Activated T-cell treated with anti-CD3 and anti-CD28 coated beads, Interleukin-2, amount 50 U/mL, for 72 hours (primary cell): ENCODE measurements at regions not wholly inside any gene's neighbourhood (a gene's known extent, or its start where the extent isn't known, plus 50 kb on each side); places are given as distances from the start of the nearest gene placed in this dataset.

Experiments used
- ATAC-seq, 2 donors: fragments of 150-1000 bp; cut with Tn5 transposase; replicated peaks in 1 of 2; 2 replicates each; pipeline ENCODE4 v1.10.0; 2021; ENCODE audit warnings: moderate library complexity in 2 of 2, mild to moderate bottlenecking in 1 of 2
- DNase-seq, 2 donors: peaks; one replicate each; pipeline ENCODE4 v3.0.0; 2021 to 2022; ENCODE audit warnings: mixed read lengths in 1 of 2
- H3K27ac Mint-ChIP-seq: one replicate; pipeline ENCODE4 v1.8.0; 2022; ENCODE audit warnings: mild to moderate bottlenecking, moderate library complexity, mixed read lengths
- H3K27me3 Mint-ChIP-seq: one replicate; pipeline ENCODE4 v1.8.0; 2022; ENCODE audit warnings: low read depth, mixed read lengths
- H3K36me3 Mint-ChIP-seq, 2 donors: one replicate each; pipeline ENCODE4 v1.8.0; 2022; ENCODE audit warnings: mixed read lengths in 2 of 2, mild to moderate bottlenecking in 1 of 2; ENCODE audit not compliant: insufficient read depth in 2 of 2
- H3K4me1 Mint-ChIP-seq: one replicate; pipeline ENCODE4 v1.8.0; 2022; ENCODE audit warnings: low read depth, mixed read lengths
- H3K4me3 Mint-ChIP-seq, 2 donors: one replicate each; pipeline ENCODE4 v1.8.0; 2022; ENCODE audit warnings: mild to moderate bottlenecking in 2 of 2, mixed read lengths in 2 of 2, moderate library complexity in 2 of 2
- H3K9me3 Mint-ChIP-seq, 2 donors: one replicate each; pipeline ENCODE4 v1.8.0; 2022; ENCODE audit warnings: mixed read lengths in 2 of 2

DNA sequence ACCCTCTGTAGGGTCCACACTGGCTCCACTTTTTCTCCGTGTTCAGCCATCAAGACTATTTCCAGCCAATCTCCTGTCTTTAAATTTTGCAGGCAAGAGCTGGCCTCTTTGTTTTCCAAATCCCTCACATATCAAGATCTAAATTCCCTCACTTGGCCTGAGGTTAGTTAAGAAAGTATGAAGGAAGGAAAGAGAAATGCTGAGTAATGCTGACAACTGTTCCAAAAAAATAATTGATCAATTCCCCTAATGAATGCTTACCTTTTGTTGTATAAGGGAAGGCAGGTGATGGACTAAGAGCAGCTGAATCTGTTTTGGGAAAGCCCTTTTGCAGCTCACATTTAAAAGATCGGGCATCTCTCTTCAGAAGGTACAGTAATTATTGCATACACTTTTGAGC lies 105.1 kb upstream of the KCNJ16 start:
- H3K9me3 Mint-ChIP-seq, result peaks cover 4 to 6% of the 10 kb centered on the region in 2 donors
- no peak overlapping the region for H3K4me3 Mint-ChIP-seq
- H3K27ac Mint-ChIP-seq, result no peak overlapping the region
- no peaks in the 10 kb centered on the region for H3K27me3 Mint-ChIP-seq
- ATAC-seq, result no peak
- no peaks in the 10 kb centered on the region for H3K36me3 Mint-ChIP-seq
- H3K4me1 Mint-ChIP-seq, result no peaks in the 10 kb centered on the region
- DNase-seq, result no peak

DNA sequence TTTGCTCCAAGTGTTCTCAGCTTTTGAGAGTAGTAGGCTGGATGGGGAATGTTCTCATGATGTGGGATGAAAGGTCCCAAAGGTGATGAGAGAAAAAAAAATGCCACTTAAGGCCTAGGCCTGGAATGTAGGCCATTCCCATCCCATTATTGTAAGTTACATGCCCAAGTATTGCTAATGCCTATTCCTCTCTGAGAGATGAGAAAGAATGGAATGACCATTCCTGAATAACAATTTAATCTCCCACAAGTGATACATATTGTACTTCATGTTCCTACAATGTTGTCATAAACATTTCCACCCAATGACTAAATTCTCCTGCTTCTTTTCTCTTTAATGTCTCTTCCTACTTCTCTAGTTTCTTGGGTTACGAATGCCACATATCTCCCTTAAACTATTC lies 102.8 kb upstream of the KCNJ16 start:
- ATAC-seq (no peak), DNase-seq (no peak)
- Mint-ChIP-seq H3K4me1 (no peaks in the 10 kb centered on the region), H3K36me3 (no peaks in the 10 kb centered on the region), H3K4me3 (no peak overlapping the region), H3K27me3 (no peaks in the 10 kb centered on the region), H3K27ac (no peak overlapping the region), H3K9me3 (peaks cover 4 to 6% of the 10 kb centered on the region in 2 donors)

DNA sequence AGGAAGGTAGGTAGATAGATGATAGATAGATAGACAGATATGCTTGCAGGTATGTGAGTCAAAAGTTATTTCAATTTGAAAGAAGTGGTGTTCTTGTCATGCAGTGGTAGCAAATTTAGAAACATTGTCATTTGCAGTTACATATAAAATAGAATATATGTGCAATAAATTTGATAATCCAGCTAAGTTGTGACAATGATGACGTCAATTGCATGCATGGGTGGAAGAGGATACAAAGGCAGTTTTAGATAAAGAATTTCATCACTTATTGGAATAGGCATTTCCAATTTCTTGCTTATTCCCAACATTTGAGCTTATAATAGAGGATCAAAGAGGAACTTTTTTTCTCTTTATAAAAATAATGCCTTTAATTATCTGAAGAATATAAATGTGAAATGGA lies 99.2 kb upstream of the KCNJ16 start:
- Mint-ChIP-seq H3K36me3 (no peaks in the 10 kb centered on the region), H3K27me3 (no peaks in the 10 kb centered on the region), H3K27ac (no peak overlapping the region), H3K4me3 (no peak overlapping the region), H3K4me1 (no peaks in the 10 kb centered on the region), H3K9me3 (peaks cover 4 to 6% of the 10 kb centered on the region in 2 donors)
- no peak for ATAC-seq
- DNase-seq, result no peak

DNA sequence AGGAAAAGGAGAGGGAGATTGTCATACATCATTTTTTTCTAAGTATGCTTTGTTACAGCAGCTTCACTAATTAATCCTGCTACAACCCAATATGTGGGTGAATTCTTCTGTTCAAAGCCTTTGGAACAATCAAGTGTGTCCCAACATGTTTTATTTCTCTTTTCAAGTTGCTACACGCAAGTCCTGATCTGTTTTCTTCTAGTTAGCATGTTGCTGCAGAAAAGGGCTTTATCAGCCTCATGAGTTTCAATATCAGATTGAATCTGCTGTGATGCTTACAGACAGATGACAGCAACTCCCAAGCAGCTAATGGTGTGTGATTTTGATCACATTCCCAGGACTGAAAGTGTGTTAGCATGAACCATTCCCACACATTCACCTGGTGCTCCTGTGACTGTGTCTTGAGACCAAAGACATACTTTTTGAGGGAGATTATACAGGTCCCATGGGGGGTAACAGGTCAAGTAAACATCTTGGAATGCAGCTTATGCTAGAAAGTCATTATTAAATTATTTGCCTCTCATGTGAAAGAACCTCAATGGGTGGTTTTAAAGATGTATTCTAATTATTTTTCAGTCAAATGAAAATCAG lies 96.9 kb upstream of the KCNJ16 start:
- DNase-seq (no peak), ATAC-seq (no peak)
- Mint-ChIP-seq H3K4me3 (no peak overlapping the region), H3K4me1 (no peaks in the 10 kb centered on the region), H3K36me3 (no peaks in the 10 kb centered on the region), H3K27ac (no peak overlapping the region), H3K27me3 (no peaks in the 10 kb centered on the region), H3K9me3 (peaks cover 3% of the 10 kb centered on the region in 2 donors)

DNA sequence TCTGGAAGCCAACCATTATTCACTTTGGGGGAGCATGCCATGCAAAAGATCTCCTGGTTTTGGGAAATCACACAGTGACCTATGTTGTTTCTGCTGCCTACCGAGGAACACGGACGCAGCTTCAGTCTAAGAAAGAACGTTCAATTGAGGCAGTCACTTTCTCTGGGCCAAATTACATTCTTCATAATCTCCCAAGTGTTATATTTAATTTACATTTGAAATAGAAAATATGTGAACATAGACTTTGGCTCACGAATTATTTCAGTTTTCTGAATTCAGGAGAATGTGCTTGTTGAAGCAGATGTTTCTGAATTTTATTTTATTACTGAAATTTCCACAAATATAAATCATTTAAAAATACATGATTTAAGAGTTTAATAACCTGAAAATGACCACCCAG lies 93.6 kb upstream of the KCNJ16 start:
- Mint-ChIP-seq H3K9me3 (peaks cover 0 to 2% of the 10 kb centered on the region in 2 donors), H3K36me3 (no peaks in the 10 kb centered on the region), H3K27ac (no peak overlapping the region), H3K4me3 (no peak overlapping the region), H3K27me3 (no peaks in the 10 kb centered on the region), H3K4me1 (no peaks in the 10 kb centered on the region)
- no peak for ATAC-seq
- no peak for DNase-seq

DNA sequence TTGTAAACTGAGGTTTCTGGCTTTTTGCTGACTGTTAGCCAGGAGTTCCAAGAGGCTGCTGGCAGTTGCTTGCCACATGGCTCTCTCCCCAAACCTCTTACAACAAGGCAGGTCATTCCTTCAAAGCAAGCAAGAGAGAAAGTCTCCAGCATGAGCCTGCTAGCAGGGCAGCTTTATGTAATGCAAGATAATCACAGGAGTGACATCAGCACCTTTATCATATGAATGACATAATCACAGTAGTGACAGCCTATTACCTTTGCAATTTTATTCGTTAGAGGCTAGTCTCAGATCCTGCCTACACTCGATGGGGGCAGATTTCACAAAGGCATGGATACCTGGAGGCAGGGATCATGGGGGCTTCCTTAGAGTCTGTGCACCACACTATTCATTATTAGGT lies 79.5 kb upstream of the KCNJ16 start:
- no peak for ATAC-seq
- H3K9me3 Mint-ChIP-seq, result peaks cover 2 to 3% of the 10 kb centered on the region in 2 donors

DNA sequence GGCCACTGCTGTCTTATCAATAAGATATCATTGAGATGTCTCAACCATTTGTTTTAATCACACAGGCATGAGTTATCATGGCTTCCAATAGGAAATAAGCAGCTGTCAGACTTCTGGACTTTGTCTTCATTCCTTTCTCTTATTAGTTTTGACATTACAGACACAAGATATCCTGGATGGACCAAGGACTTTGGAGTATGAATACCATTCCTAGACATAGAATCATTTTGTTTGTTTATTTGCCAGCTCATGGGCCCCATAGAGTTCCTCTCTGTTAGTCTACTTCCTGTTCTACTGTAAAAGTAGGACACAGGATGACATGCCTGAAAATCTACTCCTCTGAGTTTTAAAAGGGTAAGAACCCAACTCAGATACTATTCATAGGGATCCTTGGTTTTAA lies 77.7 kb upstream of the KCNJ16 start:
- Mint-ChIP-seq H3K36me3 (no peaks in the 10 kb centered on the region), H3K9me3 (peaks cover 0 to 3% of the 10 kb centered on the region in 2 donors), H3K4me3 (no peak overlapping the region), H3K4me1 (no peaks in the 10 kb centered on the region), H3K27me3 (no peaks in the 10 kb centered on the region), H3K27ac (no peak overlapping the region)
- no peak for DNase-seq
- no peak for ATAC-seq

More for the DNA sequence above, 79.5 kb upstream of the KCNJ16 start:
- Mint-ChIP-seq H3K27me3 (no peaks in the 10 kb centered on the region), H3K36me3 (no peaks in the 10 kb centered on the region), H3K4me1 (no peaks in the 10 kb centered on the region), H3K4me3 (no peak overlapping the region), H3K27ac (no peak overlapping the region)
- no peak for DNase-seq

DNA sequence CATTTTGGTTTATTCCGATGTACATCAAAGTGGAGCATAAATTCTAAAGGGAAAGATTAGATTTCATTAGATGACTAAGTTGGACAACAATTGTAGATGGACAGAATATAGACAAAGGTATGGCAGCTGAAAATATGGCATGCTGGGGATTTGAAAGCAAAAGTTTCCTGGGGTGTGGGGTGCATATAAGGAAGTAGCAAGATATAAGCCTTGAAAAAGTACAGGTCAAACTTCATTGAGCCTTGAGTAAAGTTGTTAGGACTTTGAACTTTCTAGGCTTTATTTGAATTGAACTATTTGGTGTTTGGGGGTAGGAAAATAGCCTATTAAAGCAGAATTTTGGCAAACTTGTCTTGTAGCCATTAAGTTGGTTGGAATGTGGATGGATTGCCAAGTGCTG lies 75.8 kb upstream of the KCNJ16 start:
- Mint-ChIP-seq H3K9me3 (no peaks in the 10 kb centered on the region), H3K4me1 (no peaks in the 10 kb centered on the region), H3K36me3 (no peaks in the 10 kb centered on the region), H3K27ac (no peak overlapping the region), H3K27me3 (no peaks in the 10 kb centered on the region), H3K4me3 (no peak overlapping the region)
- ATAC-seq, result no peak
- DNase-seq, result no peak

DNA sequence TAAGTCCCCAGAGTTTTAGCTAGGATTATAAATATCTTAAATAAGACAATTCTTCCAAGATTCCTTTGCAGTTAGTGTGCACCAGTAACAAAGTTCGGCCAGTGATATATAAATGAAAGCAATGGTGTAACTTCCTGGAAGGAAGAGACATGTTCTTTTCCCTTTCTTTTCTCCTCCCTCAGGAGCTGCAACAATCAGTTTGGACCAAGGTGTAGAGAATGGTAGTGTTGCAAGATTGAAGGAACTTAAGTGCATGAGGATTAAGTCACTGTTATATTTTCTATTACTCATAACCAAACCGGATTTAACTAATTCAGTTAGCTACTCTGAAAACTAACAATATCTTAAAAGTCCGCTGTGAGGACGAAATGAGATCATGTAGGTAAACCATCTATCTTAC lies 68.9 kb upstream of the KCNJ16 start:
- H3K36me3 Mint-ChIP-seq, result no peaks in the 10 kb centered on the region
- H3K27ac Mint-ChIP-seq, result no peak overlapping the region
- DNase-seq (no peak), ATAC-seq (no peak)
- no peak overlapping the region for H3K4me3 Mint-ChIP-seq
- no peaks in the 10 kb centered on the region for H3K4me1 Mint-ChIP-seq
- H3K27me3 Mint-ChIP-seq, result no peaks in the 10 kb centered on the region
- no peaks in the 10 kb centered on the region for H3K9me3 Mint-ChIP-seq

DNA sequence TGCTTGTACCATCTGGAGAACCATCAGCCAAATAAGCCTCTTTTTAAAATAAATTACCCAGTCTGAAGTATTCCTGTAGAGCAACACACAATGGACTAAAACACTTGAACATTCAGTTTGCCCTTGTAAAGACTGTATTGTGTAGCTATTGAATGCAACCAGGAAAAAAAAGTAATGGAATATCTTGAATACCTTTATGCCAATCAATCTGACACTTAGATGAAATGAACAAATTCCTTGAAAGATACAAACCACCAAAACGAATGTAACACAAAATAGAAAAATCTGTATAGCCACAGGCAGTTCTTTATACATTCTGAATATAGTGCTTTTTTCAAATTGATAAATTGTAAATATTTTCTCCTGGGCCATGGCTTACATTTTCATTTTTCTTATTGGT lies 63.3 kb upstream of the KCNJ16 start:
- Mint-ChIP-seq H3K4me3 (no peak overlapping the region), H3K36me3 (no peaks in the 10 kb centered on the region), H3K27me3 (no peaks in the 10 kb centered on the region), H3K27ac (no peak overlapping the region), H3K4me1 (no peaks in the 10 kb centered on the region), H3K9me3 (no peaks in the 10 kb centered on the region)
- DNase-seq (no peak), ATAC-seq (no peak)

DNA sequence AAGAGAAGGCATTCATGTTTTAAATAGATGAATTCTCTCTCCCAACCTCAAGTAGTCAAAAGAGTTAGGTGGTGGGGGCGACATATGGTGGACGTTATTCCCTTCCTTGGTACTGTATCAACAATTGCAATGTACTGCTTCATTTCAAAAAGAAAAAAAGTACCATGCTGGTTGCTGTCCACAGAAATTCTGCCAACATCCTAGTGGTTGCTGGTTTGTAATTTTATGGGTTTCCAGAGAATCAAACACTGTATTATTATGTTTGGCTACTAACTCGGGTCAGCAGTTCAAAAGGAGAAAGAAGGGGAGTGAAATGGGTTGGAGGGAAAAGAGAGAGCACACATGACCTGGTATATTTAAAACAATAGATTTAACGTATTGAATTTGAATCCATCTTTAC lies 61.1 kb upstream of the KCNJ16 start:
- Mint-ChIP-seq H3K36me3 (no peaks in the 10 kb centered on the region), H3K4me3 (no peak overlapping the region)
- DNase-seq, result no peak

DNA sequence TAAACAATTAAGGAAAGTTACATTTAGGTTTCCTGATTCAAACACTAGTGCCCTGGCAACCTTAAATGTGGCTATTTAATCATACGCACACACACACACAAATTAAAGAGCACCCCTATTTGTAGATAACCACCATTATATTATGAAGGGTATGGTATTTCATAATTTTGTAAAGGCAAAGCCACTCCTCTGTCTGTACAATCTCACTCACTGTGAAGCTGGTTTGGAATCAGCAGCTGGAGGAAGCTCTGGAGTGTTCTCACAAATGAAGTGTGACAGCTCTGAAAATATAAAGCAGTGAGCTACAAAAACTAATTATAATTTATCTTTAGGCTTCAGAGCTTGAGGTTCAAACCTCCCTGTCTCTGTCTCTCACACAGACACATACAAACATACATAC lies 57.9 kb upstream of the KCNJ16 start:
- no peaks in the 10 kb centered on the region for H3K36me3 Mint-ChIP-seq
- H3K4me3 Mint-ChIP-seq, result no peak overlapping the region
- no peaks in the 10 kb centered on the region for H3K27me3 Mint-ChIP-seq
- H3K9me3 Mint-ChIP-seq, result no peaks in the 10 kb centered on the region
- ATAC-seq (no peak), DNase-seq (no peak)
- H3K27ac Mint-ChIP-seq, result no peak overlapping the region
- H3K4me1 Mint-ChIP-seq, result no peaks in the 10 kb centered on the region

More for the DNA sequence above, 61.1 kb upstream of the KCNJ16 start:
- no peak for ATAC-seq
- no peaks in the 10 kb centered on the region for H3K9me3 Mint-ChIP-seq
- no peaks in the 10 kb centered on the region for H3K27me3 Mint-ChIP-seq
- no peak overlapping the region for H3K27ac Mint-ChIP-seq
- H3K4me1 Mint-ChIP-seq, result no peaks in the 10 kb centered on the region

DNA sequence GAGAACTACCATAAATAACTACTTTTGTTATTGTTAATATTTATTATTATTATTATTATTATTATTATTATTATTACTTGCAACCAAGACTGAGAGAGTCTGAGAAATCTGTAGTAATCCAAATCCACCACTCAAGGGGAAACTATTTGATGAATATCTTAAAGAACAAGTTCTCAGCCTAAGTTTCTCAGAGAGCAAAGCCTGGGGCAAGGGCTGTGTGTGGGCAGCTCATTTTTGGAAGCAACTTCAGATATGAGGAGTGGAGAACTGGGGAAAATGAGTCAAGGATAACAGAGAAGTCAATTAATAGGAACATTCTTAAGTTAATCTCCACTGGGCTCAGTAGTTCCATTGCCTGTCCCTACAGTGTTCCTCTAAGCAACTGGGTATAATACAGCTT lies 57.1 kb upstream of the KCNJ16 start:
- Mint-ChIP-seq H3K36me3 (no peaks in the 10 kb centered on the region), H3K4me1 (no peaks in the 10 kb centered on the region), H3K9me3 (no peaks in the 10 kb centered on the region), H3K4me3 (no peak overlapping the region), H3K27me3 (no peaks in the 10 kb centered on the region), H3K27ac (no peak overlapping the region)
- DNase-seq (no peak), ATAC-seq (no peak)

DNA sequence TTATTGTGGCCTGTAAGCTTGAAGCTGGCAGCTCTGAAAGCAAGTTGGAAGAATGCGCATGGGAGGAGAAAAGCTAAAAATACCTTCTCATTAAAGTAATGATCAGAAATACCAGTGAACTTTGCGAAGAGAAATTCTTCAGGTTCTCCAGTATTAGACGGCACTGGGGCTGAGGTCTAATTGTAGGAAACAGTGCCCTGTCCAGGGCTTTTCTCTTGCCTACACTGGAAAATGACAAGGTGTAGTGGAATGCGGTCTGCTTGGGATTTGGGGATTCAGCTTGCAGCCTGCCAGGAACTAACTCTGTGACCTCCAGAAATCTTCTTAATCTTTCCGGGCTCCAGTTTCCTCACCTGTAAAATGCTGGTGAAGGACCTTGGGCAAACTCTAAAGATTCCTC lies 53.3 kb upstream of the KCNJ16 start:
- no peak overlapping the region for H3K27ac Mint-ChIP-seq
- no peaks in the 10 kb centered on the region for H3K27me3 Mint-ChIP-seq
- DNase-seq (no peak), ATAC-seq (no peak)
- no peaks in the 10 kb centered on the region for H3K4me1 Mint-ChIP-seq
- peaks cover 1 to 3% of the 10 kb centered on the region in 2 donors for H3K9me3 Mint-ChIP-seq
- H3K36me3 Mint-ChIP-seq, result no peaks in the 10 kb centered on the region
- H3K4me3 Mint-ChIP-seq, result no peak overlapping the region
